ENCODE measurements at regions not wholly inside any gene's neighbourhood (a gene's known extent, or its start where the extent isn't known, plus 50 kb on each side); places are given as distances from the start of the nearest gene placed in this dataset.

- TF ChIP-seq CTCF (IDR thresholded peaks at IDR 0.05) (no peak), POLR2AphosphoS5 (IDR thresholded peaks at IDR 0.05) (no peak)
Measured at GRCh38 chr15:70327856-70328678, 230.3 kb upstream of the TLE3 start.

Data from transverse colon (tissue), 4 donors.